22Rv1 (cell line): ENCODE measurements at regions not wholly inside any gene's neighbourhood (a gene's known extent, or its start where the extent isn't known, plus 50 kb on each side); places are given as distances from the start of the nearest gene placed in this dataset.
A peak's percentile ranks its signal among the peaks of the same experiment; 100 is the strongest.

Source experiments
- H3K27ac ChIP-seq: fragments of 450-650 bp; 2 replicates; pipeline ENCODE4 v1.5.1; 2017
- ZFX ChIP-seq: fragments of 450-650 bp; IDR thresholded peaks from 2 replicates; pipeline ENCODE4 v1.6.1; 2017; ENCODE audit warnings: antibody characterized with exemption, borderline replicate concordance
- TF ChIP-seq, protein P1 (sequence below): fragments of 450-650 bp; IDR thresholded peaks from 2 replicates; pipeline ENCODE4 v1.5.1; 2017; ENCODE audit warnings: mild to moderate bottlenecking

DNA sequence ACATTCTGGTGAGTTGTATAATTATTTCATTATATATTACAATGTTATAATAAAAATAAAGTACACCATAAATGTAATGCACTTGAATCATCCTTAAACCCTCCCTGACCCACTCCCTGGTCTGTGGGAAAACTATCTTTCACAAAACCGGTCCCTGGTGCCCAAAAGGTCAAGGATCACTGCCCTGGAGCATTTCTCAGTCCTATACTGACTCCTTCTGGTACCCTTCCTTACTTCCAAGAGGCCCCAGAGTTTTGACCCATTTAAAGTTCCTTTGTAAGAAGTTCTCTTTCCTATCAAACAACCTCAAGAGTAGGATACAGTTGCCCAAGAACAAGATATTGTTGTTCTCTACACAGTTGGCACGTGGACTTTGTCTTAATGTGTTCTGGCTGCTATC, 88.9 kb upstream of the TRPM3 start:
- TF ChIP-seq, protein P1, sequence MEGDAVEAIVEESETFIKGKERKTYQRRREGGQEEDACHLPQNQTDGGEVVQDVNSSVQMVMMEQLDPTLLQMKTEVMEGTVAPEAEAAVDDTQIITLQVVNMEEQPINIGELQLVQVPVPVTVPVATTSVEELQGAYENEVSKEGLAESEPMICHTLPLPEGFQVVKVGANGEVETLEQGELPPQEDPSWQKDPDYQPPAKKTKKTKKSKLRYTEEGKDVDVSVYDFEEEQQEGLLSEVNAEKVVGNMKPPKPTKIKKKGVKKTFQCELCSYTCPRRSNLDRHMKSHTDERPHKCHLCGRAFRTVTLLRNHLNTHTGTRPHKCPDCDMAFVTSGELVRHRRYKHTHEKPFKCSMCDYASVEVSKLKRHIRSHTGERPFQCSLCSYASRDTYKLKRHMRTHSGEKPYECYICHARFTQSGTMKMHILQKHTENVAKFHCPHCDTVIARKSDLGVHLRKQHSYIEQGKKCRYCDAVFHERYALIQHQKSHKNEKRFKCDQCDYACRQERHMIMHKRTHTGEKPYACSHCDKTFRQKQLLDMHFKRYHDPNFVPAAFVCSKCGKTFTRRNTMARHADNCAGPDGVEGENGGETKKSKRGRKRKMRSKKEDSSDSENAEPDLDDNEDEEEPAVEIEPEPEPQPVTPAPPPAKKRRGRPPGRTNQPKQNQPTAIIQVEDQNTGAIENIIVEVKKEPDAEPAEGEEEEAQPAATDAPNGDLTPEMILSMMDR = peak; percentile 22; the same call in 1 of the 2 replicates
- TF ChIP-seq ZFX = no peak
- H3K27ac ChIP-seq = no peak overlapping the region

DNA sequence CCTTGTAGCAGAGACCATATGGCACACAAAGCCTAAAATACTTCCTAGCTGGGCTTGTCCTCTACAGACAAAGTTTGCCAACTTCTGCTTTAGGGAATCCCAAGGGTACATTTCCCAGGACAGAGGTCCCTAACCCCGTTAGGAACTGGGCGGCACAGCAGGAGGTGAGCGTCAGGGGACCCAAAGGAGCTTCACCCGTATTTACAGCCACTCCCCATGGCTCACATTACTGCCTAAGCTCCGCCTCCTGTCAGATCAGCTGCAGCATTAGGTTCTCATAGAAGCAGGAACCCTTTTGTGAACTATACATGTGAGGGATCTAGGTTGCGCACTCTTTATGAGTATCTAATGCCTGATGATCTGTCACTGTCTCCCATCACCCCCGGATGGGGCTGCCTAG, 88.5 kb upstream of the TRPM3 start:
- TF ChIP-seq ZFX = no peak
- TF ChIP-seq, protein P1 = no peak
- H3K27ac ChIP-seq = no peak overlapping the region

DNA sequence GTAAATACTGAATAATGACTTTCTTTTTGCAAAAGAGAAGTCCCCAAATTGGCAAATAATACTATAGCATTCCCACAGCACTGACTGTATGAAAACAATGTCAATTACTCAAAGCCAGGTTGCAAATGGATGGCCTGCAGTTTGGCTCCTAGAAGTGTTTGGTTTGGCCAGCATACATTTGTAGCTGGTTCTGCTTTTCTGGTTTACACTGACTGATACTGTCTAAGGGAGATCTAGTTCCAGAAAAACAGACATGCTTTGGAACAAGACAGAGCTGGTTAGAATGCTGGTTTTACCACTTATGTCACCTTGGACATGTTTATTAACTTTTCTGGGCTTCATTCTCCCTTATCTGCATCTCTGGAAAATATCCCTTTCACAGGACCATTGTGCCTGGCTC, 81.5 kb upstream of the TRPM3 start:
- no peak overlapping the region for H3K27ac ChIP-seq
- TF ChIP-seq, protein P1 = no peak
- TF ChIP-seq ZFX = no peak

DNA sequence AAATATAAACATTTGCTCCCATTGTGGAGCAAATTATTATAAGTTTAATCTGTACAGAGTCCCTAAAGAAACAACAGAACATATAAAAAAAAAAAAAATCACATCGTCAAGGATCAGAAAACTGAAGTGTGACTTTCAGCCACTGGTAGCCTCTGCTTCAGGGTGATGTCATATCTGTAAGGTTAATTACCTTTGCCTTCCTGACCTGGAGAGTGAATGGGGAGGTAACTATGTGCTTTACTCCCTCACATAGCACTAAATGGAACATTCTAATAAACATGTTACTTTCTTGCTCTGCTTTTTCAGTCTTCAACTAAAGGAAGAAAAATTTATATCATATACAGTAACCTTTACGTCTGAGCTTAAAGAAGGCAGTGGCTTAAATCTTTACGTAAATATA, 70.3 kb upstream of the TRPM3 start:
- no peak overlapping the region for H3K27ac ChIP-seq
- TF ChIP-seq, protein P1 = no peak
- TF ChIP-seq ZFX = no peak

DNA sequence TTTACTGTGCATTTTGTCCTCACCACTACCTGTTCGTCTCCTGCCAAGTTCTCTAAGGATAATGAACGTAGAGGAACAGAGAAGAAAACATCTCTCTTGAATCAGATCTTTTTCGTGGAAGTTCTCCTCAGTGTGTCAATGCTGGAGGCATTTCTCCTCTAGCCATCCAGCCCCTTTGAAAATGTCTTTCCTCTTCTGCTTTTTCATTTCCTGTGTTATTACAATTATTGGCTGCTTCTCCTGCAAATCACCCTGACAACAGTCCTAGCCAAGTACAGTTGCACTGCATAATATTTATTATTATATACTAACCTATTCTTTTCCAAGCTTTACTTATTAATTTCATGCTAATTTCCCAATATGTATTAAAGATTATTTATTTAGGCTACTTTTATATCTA, 61.8 kb upstream of the TRPM3 start:
- no peak overlapping the region for H3K27ac ChIP-seq
- TF ChIP-seq, protein P1 = no peak
- TF ChIP-seq ZFX = no peak

DNA sequence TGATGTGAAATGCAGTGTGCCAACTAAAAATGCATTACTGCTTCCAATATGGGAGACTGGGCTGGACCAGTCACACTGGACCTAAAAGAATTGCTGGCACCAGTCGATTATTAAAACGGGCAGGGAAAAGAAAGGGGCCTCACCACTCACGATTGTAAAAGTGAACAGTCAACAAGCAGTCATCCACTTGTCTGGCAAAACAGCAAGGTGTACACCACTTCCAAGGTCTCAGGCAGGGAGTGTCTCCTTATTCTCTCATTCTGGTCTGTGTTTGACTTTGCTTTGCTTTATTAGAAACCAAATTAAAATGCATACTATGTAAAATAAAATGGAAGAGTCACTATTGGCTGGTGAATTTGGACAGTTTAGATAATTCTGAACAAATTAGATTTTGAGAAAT, 57.8 kb upstream of the TRPM3 start:
- TF ChIP-seq, protein P1 = no peak
- TF ChIP-seq ZFX = no peak
- H3K27ac ChIP-seq = no peak overlapping the region

DNA sequence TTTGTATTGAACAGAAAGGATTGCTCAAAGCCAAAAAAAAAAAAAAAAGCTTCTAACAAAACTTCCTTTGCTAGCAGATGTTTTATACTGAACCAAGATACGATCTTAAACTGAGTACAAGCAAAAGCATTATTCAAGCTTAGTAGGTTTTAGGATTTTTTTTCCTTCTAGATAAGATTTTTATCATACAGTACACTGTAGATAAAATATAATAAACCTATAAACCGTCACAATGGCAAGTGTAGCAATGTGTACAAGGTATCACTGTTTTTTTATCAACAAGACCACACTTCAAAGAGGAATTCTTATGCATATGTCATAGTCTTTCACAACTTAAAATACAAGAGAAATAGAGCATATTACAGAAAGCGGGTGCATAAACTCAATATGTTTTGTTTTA, 56.5 kb upstream of the TRPM3 start:
- H3K27ac ChIP-seq = no peak overlapping the region
- TF ChIP-seq, protein P1 = no peak
